Bronchial epithelial cell (primary cell): ENCODE measurements at regions not wholly inside any gene's neighbourhood (a gene's known extent, or its start where the extent isn't known, plus 50 kb on each side); places are given as distances from the start of the nearest gene placed in this dataset.

Experiments used
- DNase-seq: peaks from one replicate; pipeline ENCODE4 v3.0.0-alpha.2; 2010; ENCODE audit warnings: low read depth
- FAIRE-seq: peaks from 2 replicates; lab custom pipeline; 2011; peaks lifted over from hg19 to GRCh38; lab: Jason Lieb, UNC
- H3K27me3 ChIP-seq: 2 replicates; pipeline ENCODE4 v1.5.1; 2011; ENCODE audit warnings: low read length; ENCODE audit not compliant: control insufficient read depth, insufficient read depth
- H3K36me3 ChIP-seq: 2 replicates; pipeline ENCODE4 v1.5.1; 2011; ENCODE audit warnings: low read length; ENCODE audit not compliant: control insufficient read depth, insufficient read depth
- H3K4me3 ChIP-seq: 2 replicates; pipeline ENCODE4 v1.5.1; 2011; ENCODE audit warnings: mild to moderate bottlenecking, low read depth, low read length, control low read depth
- CTCF ChIP-seq: IDR thresholded peaks from 2 replicates; pipeline ENCODE4 v1.5.1; 2011; ENCODE audit warnings: mild to moderate bottlenecking, moderate library complexity, low read length, control low read depth, inconsistent platforms; ENCODE audit not compliant: insufficient read depth, severe bottlenecking

- H3K4me3 ChIP-seq: no peak overlapping the region
- H3K36me3 ChIP-seq: no peaks in the 10 kb centered on the region
- no peak for DNase-seq
- FAIRE-seq: no peak
- no peak for TF ChIP-seq CTCF
- H3K27me3 ChIP-seq: no peaks in the 10 kb centered on the region
Observed at GRCh38 chr10:9789996-9790395, 1227.7 kb upstream of the CELF2 start.

- no peak overlapping the region for H3K4me3 ChIP-seq
- FAIRE-seq (no peak), DNase-seq (peak; percentile 85)
Observed at GRCh38 chr10:9792181-9792580, 1225.5 kb upstream of the CELF2 start.

GRCh38 chr10:9796564-9796963 lies 1221.1 kb upstream of the CELF2 start:
- DNase-seq (no peak), FAIRE-seq (no peak)
- Histone ChIP-seq H3K36me3 (no peaks in the 10 kb centered on the region), H3K4me3 (no peak overlapping the region), H3K27me3 (no peaks in the 10 kb centered on the region)
- no peak for TF ChIP-seq CTCF

More at GRCh38 chr10:9792181-9792580, 1225.5 kb upstream of the CELF2 start:
- no peaks in the 10 kb centered on the region for H3K27me3 ChIP-seq
- TF ChIP-seq CTCF: no peak
- H3K36me3 ChIP-seq: no peaks in the 10 kb centered on the region

GRCh38 chr10:9800011-9800410 lies 1217.7 kb upstream of the CELF2 start:
- FAIRE-seq: no peak
- H3K4me3 ChIP-seq: no peak overlapping the region
- H3K27me3 ChIP-seq: no peaks in the 10 kb centered on the region
- TF ChIP-seq CTCF: no peak
- no peaks in the 10 kb centered on the region for H3K36me3 ChIP-seq
- no peak for DNase-seq

- H3K4me3 ChIP-seq: no peak overlapping the region
- no peaks in the 10 kb centered on the region for H3K36me3 ChIP-seq
- TF ChIP-seq CTCF: no peak
- DNase-seq (no peak), FAIRE-seq (no peak)
- H3K27me3 ChIP-seq: no peaks in the 10 kb centered on the region
Observed at GRCh38 chr10:9800571-9800970, 1217.1 kb upstream of the CELF2 start.

GRCh38 chr10:9807846-9808245 lies 1209.8 kb upstream of the CELF2 start:
- FAIRE-seq (no peak), DNase-seq (no peak)
- Histone ChIP-seq H3K36me3 (no peaks in the 10 kb centered on the region), H3K4me3 (no peak overlapping the region), H3K27me3 (no peaks in the 10 kb centered on the region)
- TF ChIP-seq CTCF: no peak
